ENCODE measurements at regions not wholly inside any gene's neighbourhood (a gene's known extent, or its start where the extent isn't known, plus 50 kb on each side); places are given as distances from the start of the nearest gene placed in this dataset.

DNA sequence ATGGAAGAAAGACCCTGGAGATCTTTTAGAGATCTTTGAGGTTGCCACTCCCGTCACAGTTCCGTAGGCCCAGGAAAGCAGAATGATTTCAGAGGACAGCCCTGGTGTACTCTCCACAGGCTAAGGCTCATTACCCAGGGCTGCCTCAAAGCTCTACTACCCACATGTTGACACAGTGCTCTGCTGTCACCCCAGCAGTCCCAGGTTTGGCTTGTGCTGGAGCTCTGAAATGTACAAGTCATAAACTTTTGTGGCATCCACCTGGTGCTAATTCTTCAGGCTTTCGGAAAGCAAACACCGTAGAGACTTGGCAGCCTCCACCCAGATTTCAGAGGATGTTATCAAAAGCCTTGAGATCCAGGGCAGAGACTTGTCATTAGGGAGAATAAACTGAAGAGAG is 136.5 kb downstream of the MTRR start:
- no peak for TF ChIP-seq CTCF (IDR thresholded peaks at IDR 0.05; ENCODE audit: borderline replicate concordance, control extremely low read depth, extremely low read depth, insufficient read depth, missing control alignments)
- DNase-seq (ENCODE audit: low spot score): no peak
- in situ Hi-C loops (cut with MboI; ENCODE audit: low sequenced_read_pairs, unreplicated experiment): no loop called here

GRCh38 chr5:8012131-8012977 is 143.4 kb downstream of the MTRR start:
- in situ Hi-C loops (cut with MboI; ENCODE audit: low sequenced_read_pairs, unreplicated experiment): no loop called here
- TF ChIP-seq CTCF (IDR thresholded peaks at IDR 0.05; ENCODE audit: borderline replicate concordance, control extremely low read depth, extremely low read depth, insufficient read depth, missing control alignments): no peak
- no peak for DNase-seq (ENCODE audit: low spot score)

DNA sequence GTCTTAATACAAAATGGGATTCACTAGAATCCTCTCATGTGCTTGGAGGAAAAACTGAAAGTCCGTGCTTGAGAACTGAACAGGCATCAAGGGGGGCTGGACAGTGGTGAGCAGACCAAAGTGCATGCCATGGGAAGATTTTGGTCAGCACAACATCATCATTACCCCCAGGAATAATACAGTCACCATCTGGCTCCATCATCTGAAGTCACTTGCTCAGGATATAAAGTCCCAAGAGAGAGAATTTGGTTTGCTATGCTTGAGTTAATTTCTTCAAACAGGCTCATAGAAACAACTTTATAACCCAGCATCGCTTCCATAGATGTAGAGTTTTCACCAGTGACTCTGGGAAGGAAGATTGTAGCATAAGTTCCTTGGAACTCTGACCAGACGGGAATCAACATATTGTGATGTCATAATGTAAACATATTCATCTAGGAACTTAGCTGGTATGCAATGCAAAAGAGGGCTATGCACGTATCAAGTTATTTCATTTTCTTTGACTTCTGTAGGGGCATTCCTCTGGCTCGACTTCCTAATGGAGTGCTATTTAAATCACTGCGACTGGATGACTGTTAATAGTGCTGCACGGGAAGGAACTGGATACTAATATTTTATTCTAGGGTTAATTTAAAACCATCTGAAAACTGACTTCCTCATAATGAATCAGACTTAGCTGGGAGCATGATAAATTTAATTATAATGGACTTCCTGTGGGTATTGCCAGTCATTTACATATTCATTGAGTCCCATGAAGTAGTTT is 145.2 kb downstream of the MTRR start:
- TF ChIP-seq CTCF (IDR thresholded peaks at IDR 0.05; ENCODE audit: borderline replicate concordance, control extremely low read depth, extremely low read depth, insufficient read depth, missing control alignments): no peak
- in situ Hi-C loops (cut with MboI; ENCODE audit: low sequenced_read_pairs, unreplicated experiment): no loop called here
- DNase-seq (ENCODE audit: low spot score): no peak

DNA sequence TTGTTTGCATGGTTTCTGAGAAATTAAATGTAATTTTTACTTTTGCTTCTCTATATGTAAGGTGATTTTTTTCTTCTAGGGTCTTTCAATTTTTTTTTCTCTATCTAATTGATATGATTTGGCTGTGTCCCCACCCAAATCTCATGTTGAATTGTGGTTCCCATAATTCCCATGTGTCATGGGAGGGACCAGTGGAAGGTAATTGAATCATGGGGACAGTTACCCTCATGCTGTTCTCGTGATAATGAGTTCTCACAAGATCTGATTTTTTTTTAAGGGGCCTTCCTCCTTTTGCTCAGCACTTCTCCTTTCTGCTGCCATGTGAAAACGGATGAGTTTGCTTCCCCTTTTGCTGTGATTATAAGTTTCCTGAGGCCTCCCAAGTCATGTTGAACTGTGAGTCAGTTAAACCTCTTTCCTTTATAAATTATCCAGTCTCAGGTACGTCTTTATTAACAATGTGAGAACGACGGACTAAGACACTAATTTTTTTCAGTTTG is 150.8 kb downstream of the MTRR start:
- in situ Hi-C loops (cut with MboI; ENCODE audit: low sequenced_read_pairs, unreplicated experiment): no loop called here

DNA sequence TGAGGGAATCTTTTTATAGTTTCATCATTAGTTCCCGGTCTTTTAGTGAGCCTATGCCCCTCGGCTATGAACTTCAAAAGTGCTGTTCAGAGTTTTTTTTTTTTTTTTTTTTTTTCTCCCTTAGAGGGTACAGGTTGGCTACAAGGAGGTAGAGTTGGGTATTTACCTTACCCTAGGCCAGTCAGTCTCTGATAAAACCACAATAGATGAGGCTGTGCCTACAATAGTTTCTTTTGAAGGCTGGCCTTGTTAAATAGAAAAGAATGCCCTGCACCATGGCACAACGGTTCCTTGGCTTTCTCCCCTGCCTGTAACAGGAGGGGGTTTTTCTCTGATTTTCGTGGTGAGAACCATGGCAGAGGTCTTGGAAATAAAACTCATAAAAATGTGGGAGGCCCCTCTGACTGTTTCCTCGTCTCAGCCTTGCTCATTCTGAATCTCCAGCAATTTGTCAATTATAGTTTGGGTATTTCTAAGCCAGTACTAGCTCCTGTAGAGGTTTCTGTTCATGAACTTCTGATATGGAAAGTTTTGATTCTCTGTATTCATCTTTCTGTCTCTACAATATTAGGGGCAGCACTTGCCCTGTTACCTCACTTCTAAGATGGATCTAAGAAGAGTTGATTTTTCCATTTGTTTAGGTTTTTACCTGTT is 152.0 kb downstream of the MTRR start:
- in situ Hi-C loops (cut with MboI; ENCODE audit: low sequenced_read_pairs, unreplicated experiment): no loop called here
- no peak for TF ChIP-seq CTCF (IDR thresholded peaks at IDR 0.05; ENCODE audit: borderline replicate concordance, control extremely low read depth, extremely low read depth, insufficient read depth, missing control alignments)
- DNase-seq (ENCODE audit: low spot score): no peak

More for the DNA sequence above, 150.8 kb downstream of the MTRR start:
- no peak for TF ChIP-seq CTCF (IDR thresholded peaks at IDR 0.05; ENCODE audit: borderline replicate concordance, control extremely low read depth, extremely low read depth, insufficient read depth, missing control alignments)
- DNase-seq (ENCODE audit: low spot score): no peak

DNA sequence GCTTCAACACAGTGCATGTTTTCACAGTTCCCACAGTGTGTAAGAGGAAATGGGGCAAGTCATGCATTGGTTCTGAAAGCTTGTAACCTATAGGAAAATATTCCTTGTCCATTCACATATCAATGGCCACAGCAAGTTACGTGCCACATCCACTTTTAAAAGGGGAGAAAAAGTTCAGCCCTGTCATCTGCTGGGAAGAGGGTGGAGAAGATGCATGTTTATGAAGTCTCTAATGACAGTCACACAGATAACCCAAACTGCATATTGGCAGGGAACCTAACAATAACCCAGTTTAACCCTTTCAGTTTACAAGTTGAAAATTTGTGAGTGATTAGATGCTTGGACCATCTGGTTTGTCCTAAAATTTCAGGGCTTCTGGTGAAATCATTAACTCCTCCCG is 159.3 kb downstream of the MTRR start:
- in situ Hi-C loops (cut with MboI; ENCODE audit: low sequenced_read_pairs, unreplicated experiment): no loop called here
- TF ChIP-seq CTCF (IDR thresholded peaks at IDR 0.05; ENCODE audit: borderline replicate concordance, control extremely low read depth, extremely low read depth, insufficient read depth, missing control alignments): no peak
- DNase-seq (ENCODE audit: low spot score): no peak
